ENCODE measurements at regions not wholly inside any gene's neighbourhood (a gene's known extent, or its start where the extent isn't known, plus 50 kb on each side); places are given as distances from the start of the nearest gene placed in this dataset.
A peak's percentile ranks its signal among the peaks of the same experiment; 100 is the strongest.

- H3K4me1 ChIP-seq (ENCODE audit: insufficient read depth, low read length): no peaks in the 10 kb centered on the region
- no peaks in the 10 kb centered on the region for H3K9me3 ChIP-seq (ENCODE audit: low read depth, low read length)
- H3K27me3 ChIP-seq (ENCODE audit: insufficient read depth, low read length): no peaks in the 10 kb centered on the region
- no peak overlapping the region for H3K4me3 ChIP-seq (ENCODE audit: low read length)
Measured at GRCh38 chr10:9004736-9005135, 950.2 kb downstream of the GATA3 start.

- H3K27me3 ChIP-seq (ENCODE audit: insufficient read depth, low read length): no peaks in the 10 kb centered on the region
- H3K4me1 ChIP-seq (ENCODE audit: insufficient read depth, low read length): no peaks in the 10 kb centered on the region
- no peak overlapping the region for H3K4me3 ChIP-seq (ENCODE audit: low read length)
- no peaks in the 10 kb centered on the region for H3K9me3 ChIP-seq (ENCODE audit: low read depth, low read length)
Measured at GRCh38 chr10:9009505-9009904, 955.0 kb downstream of the GATA3 start.

DNA sequence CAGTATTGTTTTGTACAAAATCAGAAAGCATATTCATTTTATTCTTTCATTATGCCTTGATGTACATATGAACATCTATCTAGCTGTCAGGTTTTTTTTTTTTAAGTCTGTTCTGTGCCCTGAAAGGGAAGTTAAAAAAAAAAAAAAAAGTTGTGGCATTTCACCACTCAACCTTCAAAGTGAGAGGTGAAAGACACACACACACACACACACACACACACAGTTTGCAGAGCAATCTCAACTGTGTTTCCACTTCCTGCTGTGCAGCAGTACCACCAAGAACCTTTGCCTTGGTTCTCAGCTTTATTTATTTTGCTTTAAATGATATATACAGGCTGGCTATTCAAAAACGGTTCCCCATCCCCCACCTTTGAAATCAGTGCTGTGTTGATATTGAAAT lies 955.6 kb downstream of the GATA3 start:
- H3K4me3 ChIP-seq (ENCODE audit: low read length): no peak overlapping the region
- no peaks in the 10 kb centered on the region for H3K27me3 ChIP-seq (ENCODE audit: insufficient read depth, low read length)
- no peaks in the 10 kb centered on the region for H3K4me1 ChIP-seq (ENCODE audit: insufficient read depth, low read length)
- no peaks in the 10 kb centered on the region for H3K9me3 ChIP-seq (ENCODE audit: low read depth, low read length)

- no peaks in the 10 kb centered on the region for H3K9me3 ChIP-seq (ENCODE audit: low read depth, low read length)
- no peaks in the 10 kb centered on the region for H3K4me1 ChIP-seq (ENCODE audit: insufficient read depth, low read length)
- no peaks in the 10 kb centered on the region for H3K27me3 ChIP-seq (ENCODE audit: insufficient read depth, low read length)
- H3K4me3 ChIP-seq (ENCODE audit: low read length): no peak overlapping the region
Measured at GRCh38 chr10:9010931-9011670, 956.6 kb downstream of the GATA3 start.

- Histone ChIP-seq H3K4me3 (ENCODE audit: low read length) (no peak overlapping the region), H3K9me3 (ENCODE audit: low read depth, low read length) (no peaks in the 10 kb centered on the region), H3K4me1 (ENCODE audit: insufficient read depth, low read length) (no peaks in the 10 kb centered on the region), H3K27me3 (ENCODE audit: insufficient read depth, low read length) (no peaks in the 10 kb centered on the region)
Measured at GRCh38 chr10:9012312-9012711, 957.8 kb downstream of the GATA3 start.

GRCh38 chr10:9015005-9015404 lies 960.5 kb downstream of the GATA3 start:
- no peaks in the 10 kb centered on the region for H3K27me3 ChIP-seq (ENCODE audit: insufficient read depth, low read length)
- no peak overlapping the region for H3K4me3 ChIP-seq (ENCODE audit: low read length)
- H3K9me3 ChIP-seq (ENCODE audit: low read depth, low read length): no peaks in the 10 kb centered on the region
- H3K4me1 ChIP-seq (ENCODE audit: insufficient read depth, low read length): no peaks in the 10 kb centered on the region

- H3K4me3 ChIP-seq (ENCODE audit: low read length): no peak overlapping the region
- H3K9me3 ChIP-seq (ENCODE audit: low read depth, low read length): no peaks in the 10 kb centered on the region
- H3K27me3 ChIP-seq (ENCODE audit: insufficient read depth, low read length): no peaks in the 10 kb centered on the region
- H3K4me1 ChIP-seq (ENCODE audit: insufficient read depth, low read length): no peaks in the 10 kb centered on the region
Measured at GRCh38 chr10:9015447-9015846, 961.0 kb downstream of the GATA3 start.

GRCh38 chr10:9016930-9017329 lies 962.4 kb downstream of the GATA3 start:
- Histone ChIP-seq H3K4me1 (ENCODE audit: insufficient read depth, low read length) (no peaks in the 10 kb centered on the region), H3K4me3 (ENCODE audit: low read length) (peak overlapping the region; percentile 3), H3K9me3 (ENCODE audit: low read depth, low read length) (no peaks in the 10 kb centered on the region), H3K27me3 (ENCODE audit: insufficient read depth, low read length) (no peaks in the 10 kb centered on the region)

GRCh38 chr10:9018195-9019173 lies 964.0 kb downstream of the GATA3 start:
- Histone ChIP-seq H3K4me1 (ENCODE audit: insufficient read depth, low read length) (no peaks in the 10 kb centered on the region), H3K9me3 (ENCODE audit: low read depth, low read length) (no peaks in the 10 kb centered on the region), H3K27me3 (ENCODE audit: insufficient read depth, low read length) (no peaks in the 10 kb centered on the region), H3K4me3 (ENCODE audit: low read length) (peak overlapping the region; percentile 2)

- H3K4me3 ChIP-seq (ENCODE audit: low read length): no peak overlapping the region
- H3K4me1 ChIP-seq (ENCODE audit: insufficient read depth, low read length): no peaks in the 10 kb centered on the region
- H3K9me3 ChIP-seq (ENCODE audit: low read depth, low read length): no peaks in the 10 kb centered on the region
- no peaks in the 10 kb centered on the region for H3K27me3 ChIP-seq (ENCODE audit: insufficient read depth, low read length)
Measured at GRCh38 chr10:9023206-9023605, 968.7 kb downstream of the GATA3 start.

GRCh38 chr10:9024210-9024609 lies 969.7 kb downstream of the GATA3 start:
- Histone ChIP-seq H3K27me3 (ENCODE audit: insufficient read depth, low read length) (no peaks in the 10 kb centered on the region), H3K4me3 (ENCODE audit: low read length) (no peak overlapping the region), H3K4me1 (ENCODE audit: insufficient read depth, low read length) (no peaks in the 10 kb centered on the region), H3K9me3 (ENCODE audit: low read depth, low read length) (no peaks in the 10 kb centered on the region)

GRCh38 chr10:9028231-9028630 lies 973.7 kb downstream of the GATA3 start:
- no peaks in the 10 kb centered on the region for H3K27me3 ChIP-seq (ENCODE audit: insufficient read depth, low read length)
- no peak overlapping the region for H3K4me3 ChIP-seq (ENCODE audit: low read length)
- no peaks in the 10 kb centered on the region for H3K9me3 ChIP-seq (ENCODE audit: low read depth, low read length)

DNA sequence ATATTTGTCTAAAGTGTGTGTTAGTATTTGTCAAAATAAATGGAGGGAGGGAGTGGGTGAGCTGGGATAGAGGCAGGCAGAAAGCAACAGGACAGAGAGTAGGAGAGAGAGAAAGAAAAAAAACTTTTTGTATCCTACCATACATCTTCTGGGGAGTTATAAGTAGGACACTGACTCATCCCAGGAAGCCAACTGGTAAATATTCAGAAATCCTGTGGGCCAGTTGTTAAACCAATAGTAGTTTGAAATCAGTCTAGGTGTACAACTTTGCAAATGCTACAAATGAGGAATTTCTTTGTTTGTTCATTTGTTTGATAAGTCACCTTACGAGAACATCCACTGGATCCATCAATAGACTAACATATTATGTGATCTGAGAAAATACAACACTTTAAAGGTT lies 980.9 kb downstream of the GATA3 start:
- no peaks in the 10 kb centered on the region for H3K27me3 ChIP-seq (ENCODE audit: insufficient read depth, low read length)
- H3K9me3 ChIP-seq (ENCODE audit: low read depth, low read length): peaks cover 4% of the 10 kb centered on the region
- no peak overlapping the region for H3K4me3 ChIP-seq (ENCODE audit: low read length)
- H3K4me1 ChIP-seq (ENCODE audit: insufficient read depth, low read length): no peaks in the 10 kb centered on the region

More at GRCh38 chr10:9028231-9028630, 973.7 kb downstream of the GATA3 start:
- H3K4me1 ChIP-seq (ENCODE audit: insufficient read depth, low read length): no peaks in the 10 kb centered on the region

GRCh38 chr10:9036711-9037204 lies 982.3 kb downstream of the GATA3 start:
- Histone ChIP-seq H3K9me3 (ENCODE audit: low read depth, low read length) (peaks cover 4% of the 10 kb centered on the region), H3K4me3 (ENCODE audit: low read length) (no peak overlapping the region), H3K27me3 (ENCODE audit: insufficient read depth, low read length) (no peaks in the 10 kb centered on the region), H3K4me1 (ENCODE audit: insufficient read depth, low read length) (no peaks in the 10 kb centered on the region)

DNA sequence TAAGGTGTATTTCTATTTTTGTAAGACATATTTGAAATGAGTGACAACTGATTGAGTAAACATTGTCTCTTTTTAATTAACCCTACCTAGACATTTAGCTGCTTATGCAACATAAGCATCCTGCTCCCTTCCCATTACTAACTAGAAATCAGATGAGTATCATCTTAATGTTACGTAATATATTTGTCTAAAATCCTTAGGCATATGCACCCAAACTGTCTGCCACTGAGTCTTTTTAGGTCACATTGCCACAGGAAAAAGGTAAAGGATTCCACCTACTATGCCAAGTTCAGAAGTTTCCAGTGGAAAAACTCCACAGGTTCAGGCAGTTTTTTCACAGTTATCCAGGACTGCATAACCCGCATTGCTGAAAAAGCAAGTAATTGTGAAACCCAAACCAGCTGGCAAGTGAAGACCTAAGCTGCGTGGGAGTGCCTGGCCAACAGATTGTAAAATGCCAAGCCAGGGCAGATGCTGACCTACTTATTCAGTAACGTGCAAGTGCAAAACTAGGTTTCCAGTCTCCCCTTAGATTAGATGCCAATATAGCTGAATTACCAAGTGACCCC lies 983.7 kb downstream of the GATA3 start:
- Histone ChIP-seq H3K27me3 (ENCODE audit: insufficient read depth, low read length) (no peaks in the 10 kb centered on the region), H3K4me3 (ENCODE audit: low read length) (no peak overlapping the region), H3K9me3 (ENCODE audit: low read depth, low read length) (peaks cover 4% of the 10 kb centered on the region), H3K4me1 (ENCODE audit: insufficient read depth, low read length) (no peaks in the 10 kb centered on the region)

All from mononuclear cell (primary cell).